ENCODE measurements at regions not wholly inside any gene's neighbourhood (a gene's known extent, or its start where the extent isn't known, plus 50 kb on each side); places are given as distances from the start of the nearest gene placed in this dataset.

GRCh38 chr18:24914685-24915084 lies 437.3 kb downstream of the ZNF521 start:
- Mint-ChIP-seq H3K9me3 (ENCODE audit: low read depth, unreplicated experiment) (no peaks in the 10 kb centered on the region), H3K4me1 (ENCODE audit: low read depth, unreplicated experiment) (peaks cover 6% of the 10 kb centered on the region), H3K36me3 (ENCODE audit: insufficient read depth, unreplicated experiment) (no peaks in the 10 kb centered on the region), H3K27ac (ENCODE audit: unreplicated experiment) (no peak overlapping the region), H3K4me3 (ENCODE audit: low read depth, unreplicated experiment) (no peak overlapping the region), H3K27me3 (ENCODE audit: unreplicated experiment) (peaks cover 92% of the 10 kb centered on the region)
- BruUV-seq (replicated peaks): no TSS peak
- intact Hi-C loops (cut with micrococcal nuclease; ENCODE audit: unreplicated experiment): loop anchor here (5.0 kb wide), 2 partner anchors 123 to 363 kb away; no protein-coding TSS in a partner anchor
- TF ChIP-seq CTCF (IDR thresholded peaks at IDR 0.05; ENCODE audit: unreplicated experiment): no peak
- CTCF ChIA-PET: no interaction called here
- DNase-seq: no peak

GRCh38 chr18:24915547-24915946 lies 436.4 kb downstream of the ZNF521 start:
- intact Hi-C loops (cut with micrococcal nuclease; ENCODE audit: unreplicated experiment): loop anchor here (5.0 kb wide), 2 partner anchors 122 to 362 kb away; no protein-coding TSS in a partner anchor
- H3K9me3 Mint-ChIP-seq (ENCODE audit: low read depth, unreplicated experiment): no peaks in the 10 kb centered on the region
- no peaks in the 10 kb centered on the region for H3K36me3 Mint-ChIP-seq (ENCODE audit: insufficient read depth, unreplicated experiment)
- H3K4me3 Mint-ChIP-seq (ENCODE audit: low read depth, unreplicated experiment): no peak overlapping the region
- peaks cover 88% of the 10 kb centered on the region for H3K27me3 Mint-ChIP-seq (ENCODE audit: unreplicated experiment)
- DNase-seq: no peak
- BruUV-seq (replicated peaks): no TSS peak
- TF ChIP-seq CTCF (IDR thresholded peaks at IDR 0.05; ENCODE audit: unreplicated experiment): no peak
- H3K27ac Mint-ChIP-seq (ENCODE audit: unreplicated experiment): no peak overlapping the region
- CTCF ChIA-PET: interaction anchor here (0.9 kb wide), 1 partner anchor 372 kb away, joined by 3 read pairs; no protein-coding TSS in a partner anchor
- H3K4me1 Mint-ChIP-seq (ENCODE audit: low read depth, unreplicated experiment): peaks cover 6% of the 10 kb centered on the region

GRCh38 chr18:24917767-24918166 lies 434.2 kb downstream of the ZNF521 start:
- no peak for TF ChIP-seq CTCF (IDR thresholded peaks at IDR 0.05; ENCODE audit: unreplicated experiment)
- H3K4me1 Mint-ChIP-seq (ENCODE audit: low read depth, unreplicated experiment): peaks cover 6% of the 10 kb centered on the region
- H3K4me3 Mint-ChIP-seq (ENCODE audit: low read depth, unreplicated experiment): no peak overlapping the region
- H3K27ac Mint-ChIP-seq (ENCODE audit: unreplicated experiment): no peak overlapping the region
- no peak for DNase-seq
- BruUV-seq (replicated peaks): no TSS peak
- intact Hi-C loops (cut with micrococcal nuclease; ENCODE audit: unreplicated experiment): loop anchor here (5.0 kb wide), 2 partner anchors 120 to 360 kb away; no protein-coding TSS in a partner anchor
- no peaks in the 10 kb centered on the region for H3K36me3 Mint-ChIP-seq (ENCODE audit: insufficient read depth, unreplicated experiment)
- peaks cover 86% of the 10 kb centered on the region for H3K27me3 Mint-ChIP-seq (ENCODE audit: unreplicated experiment)
- CTCF ChIA-PET: no interaction called here
- H3K9me3 Mint-ChIP-seq (ENCODE audit: low read depth, unreplicated experiment): no peaks in the 10 kb centered on the region

- intact Hi-C loops (cut with micrococcal nuclease; ENCODE audit: unreplicated experiment): loop anchor here (5.0 kb wide), 2 partner anchors 119 to 359 kb away; no protein-coding TSS in a partner anchor
- BruUV-seq (replicated peaks): no TSS peak
- Mint-ChIP-seq H3K9me3 (ENCODE audit: low read depth, unreplicated experiment) (no peaks in the 10 kb centered on the region), H3K4me1 (ENCODE audit: low read depth, unreplicated experiment) (peaks cover 6% of the 10 kb centered on the region), H3K27ac (ENCODE audit: unreplicated experiment) (no peak overlapping the region), H3K4me3 (ENCODE audit: low read depth, unreplicated experiment) (no peak overlapping the region), H3K36me3 (ENCODE audit: insufficient read depth, unreplicated experiment) (no peaks in the 10 kb centered on the region), H3K27me3 (ENCODE audit: unreplicated experiment) (peaks cover 89% of the 10 kb centered on the region)
- CTCF ChIA-PET: no interaction called here
- TF ChIP-seq CTCF (IDR thresholded peaks at IDR 0.05; ENCODE audit: unreplicated experiment): no peak
- DNase-seq: no peak
These were observed 433.7 kb downstream of the ZNF521 start for GRCh38 chr18:24918257-24918656.
